SK-N-SH treated with all-trans-retinoic acid at 6 μM for 48 hours (cell line): ENCODE measurements at regions not wholly inside any gene's neighbourhood (a gene's known extent, or its start where the extent isn't known, plus 50 kb on each side); places are given as distances from the start of the nearest gene placed in this dataset.

Experiments used
- ATAC-seq: fragments of 200-7000 bp; cut with Tn5 transposase; 3 replicates; pipeline ENCODE4 v1.9.1; 2020; ENCODE audit warnings: mild to moderate bottlenecking, moderate library complexity
- ARNTL ChIP-seq: fragments of 450-650 bp; formaldehyde crosslinking; IDR thresholded peaks from 2 replicates; pipeline ENCODE4 v1.5.0; 2020; ENCODE audit warnings: low read depth, mild to moderate bottlenecking, moderate library complexity, borderline replicate concordance
- BACH2 ChIP-seq: fragments of 250-450 bp; sonication (Bioruptor Pico); IDR thresholded peaks from 2 replicates; pipeline ENCODE4 v1.9.0; 2021; ENCODE audit warnings: mild to moderate bottlenecking, borderline replicate concordance
- CREB5 ChIP-seq: fragments of 250-450 bp; sonication (Bioruptor Pico); IDR thresholded peaks from 2 replicates; pipeline ENCODE4 v1.5.1; 2020; ENCODE audit warnings: low read depth, mild to moderate bottlenecking, moderate library complexity
- CSDC2 ChIP-seq: fragments of 250-450 bp; sonication (Bioruptor Pico); IDR thresholded peaks from 2 replicates; pipeline ENCODE4 v1.5.0; 2020; ENCODE audit warnings: mild to moderate bottlenecking, moderate library complexity
- CSRNP3 ChIP-seq: fragments of 250-450 bp; sonication (Bioruptor Pico); IDR thresholded peaks from 2 replicates; pipeline ENCODE4 v1.5.1; 2021; ENCODE audit warnings: mild to moderate bottlenecking, moderate library complexity
- ESRRG ChIP-seq: fragments of 250-450 bp; sonication (Bioruptor Pico); IDR thresholded peaks from 2 replicates; pipeline ENCODE4 v1.6.1; 2021; ENCODE audit warnings: mild to moderate bottlenecking
- GLIS3 ChIP-seq: fragments of 250-450 bp; sonication (Bioruptor Pico); IDR thresholded peaks from 2 replicates; pipeline ENCODE4 v1.5.0; 2020; ENCODE audit warnings: mild to moderate bottlenecking, moderate library complexity
- ISL1 ChIP-seq: fragments of 250-450 bp; sonication (Bioruptor Pico); IDR thresholded peaks from 2 replicates; pipeline ENCODE4 v2.1.2; 2022; ENCODE audit warnings: mild to moderate bottlenecking, moderate library complexity
- OSR1 ChIP-seq: fragments of 250-450 bp; sonication (Bioruptor Pico); IDR thresholded peaks from 2 replicates; pipeline ENCODE4 v1.8.0; 2022; ENCODE audit warnings: moderate library complexity, mild to moderate bottlenecking, inconsistent platforms
- PATZ1 ChIP-seq: fragments of 250-450 bp; sonication (Bioruptor Pico); IDR thresholded peaks from 2 replicates; pipeline ENCODE4 v1.8.0; 2020; ENCODE audit warnings: mild to moderate bottlenecking, moderate library complexity, borderline replicate concordance
- POU6F1 ChIP-seq: fragments of 250-450 bp; sonication (Bioruptor Pico); IDR thresholded peaks from 2 replicates; pipeline ENCODE4 v1.8.0; 2021; ENCODE audit warnings: low read depth, mild to moderate bottlenecking, moderate library complexity, borderline replicate concordance
- PPARA ChIP-seq: fragments of 250-450 bp; sonication (Bioruptor Pico); IDR thresholded peaks from 2 replicates; pipeline ENCODE4 v1.5.0; 2020; ENCODE audit warnings: mild to moderate bottlenecking, borderline replicate concordance
- RARB ChIP-seq: fragments of 250-450 bp; sonication (Bioruptor Pico); IDR thresholded peaks from 2 replicates; pipeline ENCODE4 v1.8.0; 2021; ENCODE audit warnings: mild to moderate bottlenecking, moderate library complexity
- TCF4 ChIP-seq: fragments of 250-450 bp; sonication (Bioruptor Pico); IDR thresholded peaks from 2 replicates; pipeline ENCODE4 v1.8.0; 2021; ENCODE audit warnings: mild to moderate bottlenecking, moderate library complexity, borderline replicate concordance
- TSHZ2 ChIP-seq: fragments of 250-450 bp; sonication (Bioruptor Pico); IDR thresholded peaks from 2 replicates; pipeline ENCODE4 v1.5.0; 2020; ENCODE audit warnings: mild to moderate bottlenecking, moderate library complexity
- ZC3H10 ChIP-seq: fragments of 250-450 bp; sonication (Bioruptor Pico); IDR thresholded peaks from 2 replicates; pipeline ENCODE4 v1.5.1; 2021; ENCODE audit warnings: mild to moderate bottlenecking, moderate library complexity
- ZFP3 ChIP-seq: fragments of 250-450 bp; sonication (Bioruptor Pico); IDR thresholded peaks from 2 replicates; pipeline ENCODE4 v1.5.0; 2020; ENCODE audit warnings: mild to moderate bottlenecking, moderate library complexity
- ZFP30 ChIP-seq: fragments of 450-650 bp; formaldehyde crosslinking; IDR thresholded peaks from 2 replicates; pipeline ENCODE4 v1.5.0; 2022; ENCODE audit warnings: mild to moderate bottlenecking, moderate library complexity
- ZNF565 ChIP-seq: fragments of 450-650 bp; formaldehyde crosslinking; conservative IDR thresholded peaks from 2 replicates; pipeline ENCODE4 v1.5.0; 2020; ENCODE audit warnings: low read depth, mild to moderate bottlenecking, moderate library complexity
- ZNF70 ChIP-seq: fragments of 450-650 bp; formaldehyde crosslinking; IDR thresholded peaks from 2 replicates; pipeline ENCODE4 v1.5.0; 2020; ENCODE audit warnings: mild to moderate bottlenecking, moderate library complexity
- ZNF8 ChIP-seq: fragments of 450-650 bp; formaldehyde crosslinking; IDR thresholded peaks from 2 replicates; pipeline ENCODE4 v1.5.0; 2020; ENCODE audit warnings: mild to moderate bottlenecking, moderate library complexity

GRCh38 chr9:108139900-108140299 is 650.3 kb upstream of the KLF4 start (continued):
- no peak for TF ChIP-seq TSHZ2 (CRISPR knock-in tag)
- no peak for TF ChIP-seq PPARA (CRISPR knock-in tag)
- TF ChIP-seq ZNF70: no peak
- TF ChIP-seq, all 23 proteins: peak for 0

GRCh38 chr9:108138516-108138915 is 648.9 kb upstream of the KLF4 start:
- TF ChIP-seq CSDC2 (CRISPR knock-in tag) (no peak), PATZ1 (CRISPR knock-in tag) (no peak), ZNF565 (CRISPR knock-in tag) (no peak), TCF4 (CRISPR knock-in tag) (no peak), BACH2 (CRISPR knock-in tag) (no peak), POU6F1 (CRISPR knock-in tag) (no peak), ZFP3 (CRISPR knock-in tag) (no peak), ISL1 (no peak)
- no peak for ATAC-seq

- TF ChIP-seq ZNF70 (no peak), ESRRG (CRISPR knock-in tag) (no peak), ZNF565 (CRISPR knock-in tag) (no peak), TCF4 (CRISPR knock-in tag) (no peak), OSR1 (CRISPR knock-in tag) (no peak), ZFP30 (CRISPR knock-in tag) (no peak)
- no peak for ATAC-seq
These were observed 647.1 kb upstream of the KLF4 start for GRCh38 chr9:108136656-108137055.

GRCh38 chr9:108134486-108135128 is 645.0 kb upstream of the KLF4 start:
- TF ChIP-seq RARB (CRISPR knock-in tag) (no peak), ARNTL (CRISPR knock-in tag) (no peak), BACH2 (CRISPR knock-in tag) (no peak)
- ATAC-seq: no peak

- ATAC-seq: no peak
- no peak for TF ChIP-seq TCF4 (CRISPR knock-in tag)
- no peak for TF ChIP-seq ISL1
- no peak for TF ChIP-seq ESRRG (CRISPR knock-in tag)
- TF ChIP-seq CREB5: no peak
- no peak for TF ChIP-seq ZNF70
- TF ChIP-seq ZC3H10 (CRISPR knock-in tag): no peak
- no peak for TF ChIP-seq CSDC2 (CRISPR knock-in tag)
- TF ChIP-seq OSR1 (CRISPR knock-in tag): no peak
- no peak for TF ChIP-seq CSRNP3
- no peak for TF ChIP-seq ARNTL (CRISPR knock-in tag)
- TF ChIP-seq GLIS3 (CRISPR knock-in tag): no peak
- TF ChIP-seq ZNF565 (CRISPR knock-in tag): no peak
- TF ChIP-seq ZNF8 (CRISPR knock-in tag): no peak
- no peak for TF ChIP-seq ZFP3 (CRISPR knock-in tag)
- no peak for TF ChIP-seq ZFP30 (CRISPR knock-in tag)
- no peak for TF ChIP-seq POU6F1 (CRISPR knock-in tag)
These were observed 644.1 kb upstream of the KLF4 start for GRCh38 chr9:108133680-108134079.
